GM13977 (cell line): ENCODE measurements at regions not wholly inside any gene's neighbourhood (a gene's known extent, or its start where the extent isn't known, plus 50 kb on each side); places are given as distances from the start of the nearest gene placed in this dataset.
"Not testable (repeated sequence)": the region's sequence is repeated elsewhere in the genome, so short reads cannot be mapped to it uniquely, and the experiment has no call there.

Source experiments
- DNase-seq: peaks from one replicate; pipeline ENCODE4 v3.0.0; 2012; ENCODE audit warnings: low spot score
- in situ Hi-C: fragments of 300-500 bp; cut with MboI; formaldehyde crosslinking; loops from one replicate; pipeline ENCODE4 v1.12.0; 2022; ENCODE audit warnings: low sequenced_read_pairs, low pct_unique_long_range_greater_than_20kb, mixed read lengths, inconsistent platforms; ENCODE audit not compliant: unreplicated experiment
- TF ChIP-seq, protein P1 (sequence below): IDR thresholded peaks from 2 replicates; pipeline ENCODE4 v1.5.1; 2012; ENCODE audit warnings: mild to moderate bottlenecking, control low read depth; ENCODE audit not compliant: insufficient read depth; ENCODE audit errors: extremely low read depth, missing control alignments

- in situ Hi-C loops: no loop called here
- no peak for DNase-seq
- TF ChIP-seq, protein P1, sequence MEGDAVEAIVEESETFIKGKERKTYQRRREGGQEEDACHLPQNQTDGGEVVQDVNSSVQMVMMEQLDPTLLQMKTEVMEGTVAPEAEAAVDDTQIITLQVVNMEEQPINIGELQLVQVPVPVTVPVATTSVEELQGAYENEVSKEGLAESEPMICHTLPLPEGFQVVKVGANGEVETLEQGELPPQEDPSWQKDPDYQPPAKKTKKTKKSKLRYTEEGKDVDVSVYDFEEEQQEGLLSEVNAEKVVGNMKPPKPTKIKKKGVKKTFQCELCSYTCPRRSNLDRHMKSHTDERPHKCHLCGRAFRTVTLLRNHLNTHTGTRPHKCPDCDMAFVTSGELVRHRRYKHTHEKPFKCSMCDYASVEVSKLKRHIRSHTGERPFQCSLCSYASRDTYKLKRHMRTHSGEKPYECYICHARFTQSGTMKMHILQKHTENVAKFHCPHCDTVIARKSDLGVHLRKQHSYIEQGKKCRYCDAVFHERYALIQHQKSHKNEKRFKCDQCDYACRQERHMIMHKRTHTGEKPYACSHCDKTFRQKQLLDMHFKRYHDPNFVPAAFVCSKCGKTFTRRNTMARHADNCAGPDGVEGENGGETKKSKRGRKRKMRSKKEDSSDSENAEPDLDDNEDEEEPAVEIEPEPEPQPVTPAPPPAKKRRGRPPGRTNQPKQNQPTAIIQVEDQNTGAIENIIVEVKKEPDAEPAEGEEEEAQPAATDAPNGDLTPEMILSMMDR: no peak
These were observed 77.8 kb upstream of the RAP1B start for GRCh38 chr12:68532887-68533248.

DNA sequence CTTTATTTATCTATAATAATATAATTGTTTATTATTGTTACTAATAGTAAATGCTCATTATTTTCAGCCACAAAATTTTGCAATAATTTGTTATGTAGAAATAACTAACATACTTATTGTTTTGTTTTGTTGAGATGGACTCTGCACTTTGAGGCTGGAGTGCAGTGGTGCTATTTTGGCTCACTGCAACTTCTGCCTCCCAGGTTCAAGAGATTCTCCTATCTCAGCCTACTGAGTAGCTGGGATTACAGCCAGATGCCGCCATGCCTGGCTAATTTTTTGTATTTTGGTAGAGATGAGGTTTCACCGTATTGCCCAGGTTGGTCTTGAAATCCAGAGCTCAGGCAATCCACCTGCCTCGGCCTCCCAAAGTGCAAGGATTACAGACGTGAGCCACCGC, 76.6 kb upstream of the RAP1B start:
- in situ Hi-C loops: no loop called here
- no peak for DNase-seq
- TF ChIP-seq, protein P1: no peak

GRCh38 chr12:68536885-68537485, 73.7 kb upstream of the RAP1B start:
- TF ChIP-seq, protein P1: no peak

GRCh38 chr12:68537571-68537970, 73.1 kb upstream of the RAP1B start:
- in situ Hi-C loops: no loop called here
- TF ChIP-seq, protein P1: no peak
- no peak for DNase-seq

More at GRCh38 chr12:68536885-68537485, 73.7 kb upstream of the RAP1B start:
- no peak for DNase-seq
- in situ Hi-C loops: no loop called here

DNA sequence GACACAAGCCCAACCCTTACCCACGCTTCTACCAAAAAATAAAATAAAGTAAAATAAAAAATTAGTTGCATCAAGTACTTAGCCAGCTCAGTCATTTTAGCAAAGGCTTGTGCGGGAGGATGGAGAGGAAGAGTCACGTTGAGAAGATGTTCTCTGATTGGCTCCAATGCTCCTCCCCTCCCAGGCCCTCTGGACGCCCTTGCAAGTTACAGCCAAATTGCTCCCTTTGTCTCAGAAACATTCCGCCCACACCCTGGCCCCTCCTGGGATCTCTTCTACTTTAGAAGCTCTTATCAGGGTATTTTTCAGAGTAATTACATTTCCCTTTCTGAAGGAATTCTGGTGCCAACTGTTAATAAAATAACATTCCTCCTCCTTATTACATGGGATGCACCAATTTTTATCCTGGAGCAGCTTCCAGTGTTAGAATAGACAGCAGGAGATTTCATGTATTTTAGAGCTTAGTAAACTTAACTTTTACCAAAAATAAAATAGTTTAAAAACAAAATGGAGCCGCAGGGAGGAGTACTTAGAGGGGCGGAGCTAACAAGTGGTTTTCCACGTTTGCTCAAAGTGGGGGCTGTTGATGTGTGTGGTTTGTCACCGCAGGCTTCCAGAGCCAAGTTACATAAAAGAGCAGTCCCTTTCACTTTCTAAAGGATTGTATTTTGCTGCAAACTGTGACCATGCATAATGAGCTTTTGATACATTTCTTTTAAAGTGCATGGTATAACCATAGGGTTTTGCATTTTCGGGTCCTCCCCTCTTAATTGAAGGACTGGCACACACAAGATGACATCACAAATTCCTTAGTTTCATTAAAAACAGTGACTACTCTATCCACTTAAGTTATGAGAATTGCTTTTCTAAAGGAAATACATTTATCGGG, 71.7 kb upstream of the RAP1B start:
- peak; percentile 31 for DNase-seq
- in situ Hi-C loops: no loop called here
- TF ChIP-seq, protein P1: no peak

DNA sequence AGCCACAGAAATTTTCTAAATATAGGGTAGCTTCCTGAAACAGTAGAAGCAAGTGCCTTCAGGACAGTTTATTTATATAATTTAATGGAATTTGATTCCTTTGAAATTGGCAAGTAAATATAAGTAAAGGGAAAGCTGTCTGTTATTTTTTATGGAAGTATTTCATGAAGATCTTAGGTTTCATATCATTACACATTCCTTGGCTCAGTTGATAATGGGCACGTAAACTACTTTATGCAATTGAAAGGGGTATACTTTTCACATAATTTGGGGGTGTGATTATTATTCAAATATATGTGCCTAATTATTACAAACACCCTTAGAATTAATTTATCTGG, 71.1 kb upstream of the RAP1B start:
- in situ Hi-C loops: no loop called here
- DNase-seq: no peak
- TF ChIP-seq, protein P1: no peak

DNA sequence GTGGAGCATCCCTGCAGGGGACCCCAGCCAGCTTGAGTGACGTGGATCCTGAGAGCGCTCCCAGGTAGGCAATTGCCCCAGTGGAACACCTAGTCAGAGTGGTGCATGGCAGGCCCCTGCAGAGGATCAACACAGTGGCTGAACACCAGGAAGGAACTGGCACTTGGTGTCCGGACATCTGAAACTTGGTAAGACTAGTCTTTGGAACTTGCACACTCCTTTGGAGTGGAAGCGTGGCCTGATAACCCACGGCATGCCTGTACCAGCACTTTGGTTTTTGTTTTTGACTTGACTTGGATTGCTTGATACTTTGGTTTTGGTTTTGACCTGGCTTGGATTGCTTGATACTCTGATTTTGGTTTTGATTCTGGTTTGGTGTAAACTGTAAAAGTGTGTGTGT, 69.9 kb upstream of the RAP1B start:
- DNase-seq, in situ Hi-C loops: not testable (repeated sequence)

DNA sequence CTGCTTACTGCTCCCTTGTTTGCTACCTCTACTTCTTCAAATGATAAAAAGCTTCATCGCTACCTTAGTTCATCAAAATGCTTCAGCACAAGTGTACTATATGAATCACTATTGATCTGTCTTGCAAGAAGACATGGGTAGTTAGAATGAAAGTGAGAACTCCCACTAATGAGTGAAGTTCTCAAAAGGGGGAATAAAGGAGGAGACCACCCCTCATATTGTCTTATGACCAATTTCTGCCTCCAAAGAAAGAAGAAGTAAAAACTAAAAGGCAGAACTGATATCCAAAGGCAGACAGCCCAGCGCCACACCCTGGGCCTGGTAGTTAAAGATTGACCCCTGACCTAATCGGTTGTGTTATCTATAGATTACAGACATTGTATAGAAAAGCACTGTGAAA, 63.4 kb upstream of the RAP1B start:
- in situ Hi-C loops: not testable (repeated sequence)

DNA sequence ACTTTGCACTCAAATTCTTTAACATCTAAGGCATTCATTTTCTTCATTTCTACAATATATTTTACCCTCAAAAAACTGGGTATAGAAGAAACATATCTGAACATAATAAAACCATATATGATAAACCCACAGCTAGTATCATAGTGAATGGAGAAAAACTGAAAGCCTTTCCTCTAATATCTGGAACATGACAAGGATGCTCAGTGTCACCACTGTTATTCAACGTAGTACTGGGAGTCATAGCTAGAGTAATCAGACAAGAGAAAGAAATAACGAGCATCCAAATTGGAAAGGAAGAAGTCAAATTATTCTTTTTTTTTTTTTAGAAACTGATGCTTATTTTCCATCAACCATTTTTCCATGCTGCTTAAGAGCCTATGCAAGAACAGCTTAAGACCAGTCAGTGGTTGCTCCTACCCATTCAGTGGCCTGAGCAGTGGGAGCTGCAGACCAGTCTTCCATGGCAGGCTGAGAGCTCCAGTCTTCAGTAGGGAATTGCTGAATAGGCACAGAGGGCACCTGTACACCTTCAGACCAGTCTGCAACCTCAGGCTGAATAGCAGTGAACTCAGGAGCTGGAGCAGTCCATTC, 58.0 kb upstream of the RAP1B start:
- DNase-seq, in situ Hi-C loops: not testable (repeated sequence)

More for the DNA sequence above, 63.4 kb upstream of the RAP1B start:
- DNase-seq: not testable (repeated sequence)
